ENCODE measurements at regions not wholly inside any gene's neighbourhood (a gene's known extent, or its start where the extent isn't known, plus 50 kb on each side); places are given as distances from the start of the nearest gene placed in this dataset.

DNA sequence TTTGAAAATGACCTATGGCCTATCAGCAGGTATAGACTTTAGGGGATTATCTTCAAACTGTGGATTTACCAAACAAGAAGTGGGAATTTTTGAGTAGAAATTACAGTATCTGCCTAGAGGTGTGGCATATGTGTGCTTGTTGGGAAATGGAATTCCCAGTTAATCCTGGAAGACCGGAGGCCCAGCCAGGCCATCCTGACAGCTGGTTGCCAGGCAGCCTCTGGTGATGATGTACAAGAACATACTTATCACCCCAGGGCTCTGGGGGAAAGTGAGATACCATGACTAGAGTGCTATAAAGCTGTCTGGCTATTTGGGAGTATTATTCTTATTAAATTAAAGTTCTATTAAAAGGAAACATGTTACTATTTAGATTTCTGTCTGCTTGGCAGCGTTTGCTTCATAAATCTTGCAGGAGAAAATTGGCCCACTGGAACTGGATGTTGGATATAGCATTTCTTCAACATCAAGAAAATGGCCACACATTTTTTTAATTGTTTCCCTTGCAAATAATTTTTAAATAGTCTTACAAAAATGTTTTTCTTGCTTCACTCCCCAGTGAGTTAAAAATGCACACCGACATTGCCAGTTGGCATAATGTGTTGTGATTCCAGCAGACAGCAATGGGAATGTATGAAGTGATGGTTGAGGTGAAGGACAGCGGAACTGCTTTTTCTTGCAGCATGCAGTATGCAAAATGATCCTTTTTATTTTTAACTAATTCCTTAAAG, 187.8 kb downstream of the MYLK4 start:
- DNase-seq = peak; percentile 29

DNA sequence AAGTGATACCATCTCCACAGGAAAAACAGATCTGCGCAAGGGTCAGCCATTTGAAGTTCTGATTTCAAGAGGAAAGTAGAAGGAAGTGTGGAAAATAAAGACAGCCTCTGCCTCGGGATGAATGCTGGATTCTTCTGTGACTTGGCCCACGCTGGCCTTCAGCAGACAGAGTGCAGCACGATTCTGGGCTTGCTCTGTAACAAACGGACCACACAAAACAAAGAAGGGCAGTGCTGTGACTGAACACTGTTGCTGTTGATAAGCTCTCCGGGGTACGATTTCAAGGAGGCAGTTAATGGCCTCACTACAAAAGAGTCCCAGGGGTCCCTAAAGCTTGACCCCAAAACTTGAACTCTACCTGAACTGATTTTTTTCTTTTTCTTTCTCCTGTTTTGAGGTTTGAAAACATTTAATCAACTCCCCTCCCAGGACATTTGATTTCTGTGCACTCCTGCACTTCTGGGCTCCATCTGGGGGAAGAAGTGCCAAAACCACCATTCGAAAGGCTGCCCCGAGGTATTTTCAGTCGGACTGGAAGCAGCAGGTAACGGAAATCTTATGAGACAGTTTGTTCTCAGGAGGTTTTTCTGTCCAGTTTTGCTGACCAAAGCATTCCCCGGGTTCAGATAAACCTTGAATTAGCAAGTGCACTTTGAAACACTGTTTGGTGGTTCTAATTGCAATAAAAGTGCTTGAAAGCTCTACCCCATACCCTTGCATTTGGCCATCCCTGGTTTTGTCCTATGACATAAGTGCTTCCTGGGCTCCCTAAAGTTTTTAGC, 189.6 kb downstream of the MYLK4 start:
- no peak for DNase-seq

DNA sequence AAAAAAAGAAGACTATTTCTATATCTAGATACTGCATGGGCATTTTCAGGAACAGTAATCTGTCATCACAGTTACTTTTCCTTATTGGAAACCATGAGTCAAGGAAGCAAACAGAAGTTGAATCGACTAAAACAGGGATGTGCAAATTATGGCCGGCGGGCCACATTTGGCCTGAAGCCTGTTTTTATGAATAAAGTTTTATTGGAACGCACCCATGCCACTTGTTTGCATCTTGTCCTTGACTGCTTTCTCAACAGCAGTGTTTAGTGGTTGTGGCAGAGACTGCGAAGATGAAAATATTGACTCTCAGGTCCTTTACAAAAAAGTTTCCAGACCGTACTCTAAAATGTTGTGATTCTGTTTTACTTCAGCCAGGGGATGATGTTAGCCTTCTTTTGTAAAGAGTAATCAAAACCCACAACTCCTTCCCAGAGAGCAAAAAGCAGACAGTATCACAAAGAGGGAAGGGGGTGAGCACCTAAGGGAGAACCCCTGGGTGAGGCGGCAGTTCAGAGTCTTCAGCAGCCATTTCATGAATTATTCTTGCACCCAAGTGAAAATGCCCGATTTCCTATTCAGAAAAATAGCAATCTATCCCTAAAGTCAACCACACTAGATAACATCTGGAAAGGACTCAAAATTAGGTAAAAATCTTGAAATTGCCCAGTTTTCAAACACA, 190.4 kb downstream of the MYLK4 start:
- DNase-seq = no peak

DNA sequence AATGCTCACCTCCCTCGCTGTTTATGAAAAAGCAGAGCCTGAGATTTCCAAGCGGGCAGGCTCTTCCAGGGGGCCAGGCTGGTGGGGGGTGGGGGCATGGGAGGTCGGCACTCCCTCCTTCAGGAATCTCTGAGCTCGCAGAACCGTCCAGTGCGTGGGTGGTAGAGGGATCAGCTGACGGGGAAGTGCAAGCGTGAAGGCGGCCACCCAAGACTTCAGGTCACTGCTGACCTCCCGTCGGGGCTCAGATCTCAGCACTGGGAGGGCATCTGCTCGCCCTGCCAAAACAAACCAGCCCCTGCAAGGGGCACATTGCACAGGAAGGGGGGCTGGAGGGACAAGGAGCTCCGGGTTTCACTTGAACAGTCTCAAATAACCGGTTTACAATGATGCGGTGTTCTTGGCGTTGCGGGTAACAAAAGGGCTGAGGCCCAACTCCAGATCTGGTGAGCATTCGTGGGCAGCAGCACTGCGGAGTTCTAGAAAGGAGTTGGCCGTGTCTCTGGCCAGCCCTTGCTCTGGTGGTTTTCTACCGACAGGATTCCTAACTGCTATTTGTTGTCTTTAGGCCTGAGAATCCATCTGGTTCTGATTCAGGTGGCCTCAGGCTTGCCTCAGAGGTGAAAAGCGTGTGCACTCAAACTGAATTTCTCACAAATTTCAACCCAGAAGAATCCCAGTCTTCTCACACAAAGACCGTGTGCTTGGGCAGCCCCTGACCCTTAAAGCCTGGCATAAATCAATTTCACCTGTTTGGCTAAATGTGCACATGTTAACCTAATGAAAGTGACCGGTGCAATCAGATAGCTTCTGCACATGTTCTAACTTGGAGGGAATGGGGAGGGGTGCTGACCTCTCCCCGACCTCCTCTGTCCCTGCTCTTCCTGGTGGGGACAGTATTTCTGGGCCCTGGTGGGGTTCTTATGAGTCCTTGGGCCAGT, 191.6 kb downstream of the MYLK4 start:
- no peak for DNase-seq

DNA sequence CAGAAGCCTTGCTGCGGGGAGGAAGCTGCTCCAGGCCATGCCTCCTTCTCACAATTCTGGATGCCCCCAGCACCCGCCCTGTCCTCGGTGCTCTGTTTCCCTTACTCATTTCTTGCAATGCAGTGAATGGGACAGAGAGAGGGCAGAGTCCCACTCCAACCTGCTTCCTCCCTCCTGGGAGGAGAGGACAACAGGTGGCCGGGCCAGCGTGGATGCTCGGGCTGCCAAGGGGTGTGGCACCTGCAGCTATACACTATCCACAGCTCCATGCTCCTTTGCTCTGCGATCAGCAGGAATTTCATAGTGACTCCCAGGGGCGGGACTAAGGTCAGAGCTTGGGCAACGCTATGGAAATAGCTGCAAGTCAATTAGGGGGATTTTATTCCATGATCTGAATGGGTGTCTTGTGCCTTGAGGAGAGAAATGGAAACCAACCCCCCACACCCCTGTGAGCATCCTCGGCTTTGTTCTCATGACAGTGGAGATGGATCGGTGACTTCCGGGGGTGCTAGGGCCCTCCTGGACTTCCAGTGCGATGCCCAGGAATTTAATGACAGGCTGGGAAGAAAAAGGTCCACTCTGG, 192.5 kb downstream of the MYLK4 start:
- DNase-seq = no peak

DNA sequence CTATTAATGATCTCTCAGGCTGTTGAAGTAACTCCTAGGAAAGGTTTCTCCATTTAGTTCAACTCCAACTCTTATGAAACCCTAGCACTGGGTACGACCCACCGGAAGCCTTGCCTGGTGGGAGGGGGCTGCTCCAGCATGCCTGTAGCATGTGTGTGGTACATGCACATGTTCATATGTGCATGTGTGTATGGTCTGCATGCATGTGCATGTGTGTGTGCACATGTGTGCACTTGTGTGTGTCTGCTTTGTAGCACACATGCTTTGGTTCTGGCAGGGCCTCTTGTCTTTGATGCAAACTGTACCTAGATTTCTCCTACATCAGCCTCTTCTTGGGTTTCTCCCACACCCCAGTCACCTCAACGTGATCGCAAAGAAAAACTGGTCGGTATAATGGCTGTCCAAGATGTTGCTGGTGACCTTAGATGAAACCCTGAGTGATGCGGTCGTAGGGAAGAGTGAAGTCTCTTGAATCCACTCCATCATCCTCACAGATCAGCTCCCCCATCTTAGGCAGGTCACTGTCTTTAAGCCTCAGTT, 193.5 kb downstream of the MYLK4 start:
- DNase-seq = no peak

DNA sequence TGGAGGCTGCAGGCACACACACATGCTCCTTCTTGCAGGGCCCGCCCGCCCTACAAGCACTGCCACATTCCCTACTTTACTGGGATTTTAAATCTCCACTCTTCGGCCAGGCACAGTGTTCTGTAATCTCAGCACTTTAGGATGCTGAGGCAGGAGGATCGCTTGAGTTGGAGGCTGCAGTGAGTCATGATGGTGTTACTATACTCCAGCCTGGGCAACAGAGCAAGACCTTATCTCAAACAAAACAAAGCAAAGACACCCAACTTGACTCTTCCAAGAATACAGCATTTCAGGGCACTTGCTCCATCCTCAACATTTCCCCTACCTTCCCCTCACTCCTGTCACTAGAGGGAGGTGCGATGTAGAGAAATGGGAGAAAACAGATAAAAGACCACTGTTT, 194.0 kb downstream of the MYLK4 start:
- DNase-seq = no peak

DNA sequence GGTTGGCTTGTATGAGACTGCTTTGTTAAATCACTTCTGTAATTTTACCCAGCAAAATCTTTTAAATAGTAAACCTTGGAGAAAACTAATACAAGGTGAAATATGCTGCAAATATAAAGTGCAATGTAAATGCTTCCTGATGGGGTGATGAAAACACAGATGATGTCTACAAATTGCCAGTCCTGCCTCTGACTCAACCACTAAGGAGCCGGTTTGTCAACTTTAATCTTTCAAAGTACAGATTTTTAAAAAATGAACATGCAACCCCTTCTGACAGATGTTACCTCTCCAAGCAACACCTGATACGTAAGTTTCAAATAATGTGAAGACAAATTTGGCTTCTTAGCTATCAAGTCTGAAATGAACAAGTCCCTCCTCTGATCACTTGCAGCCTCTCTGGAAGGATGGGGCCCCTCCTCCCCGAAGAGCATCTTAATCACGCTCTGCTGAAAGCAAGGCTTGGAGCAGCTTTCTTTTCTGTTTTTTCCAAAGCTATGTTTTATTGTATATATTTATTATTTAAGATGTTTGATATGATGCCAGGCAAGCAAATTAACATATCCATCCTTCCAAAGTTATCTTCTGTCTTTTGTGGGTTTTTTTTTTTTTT, 196.0 kb downstream of the MYLK4 start:
- no peak for DNase-seq

DNA sequence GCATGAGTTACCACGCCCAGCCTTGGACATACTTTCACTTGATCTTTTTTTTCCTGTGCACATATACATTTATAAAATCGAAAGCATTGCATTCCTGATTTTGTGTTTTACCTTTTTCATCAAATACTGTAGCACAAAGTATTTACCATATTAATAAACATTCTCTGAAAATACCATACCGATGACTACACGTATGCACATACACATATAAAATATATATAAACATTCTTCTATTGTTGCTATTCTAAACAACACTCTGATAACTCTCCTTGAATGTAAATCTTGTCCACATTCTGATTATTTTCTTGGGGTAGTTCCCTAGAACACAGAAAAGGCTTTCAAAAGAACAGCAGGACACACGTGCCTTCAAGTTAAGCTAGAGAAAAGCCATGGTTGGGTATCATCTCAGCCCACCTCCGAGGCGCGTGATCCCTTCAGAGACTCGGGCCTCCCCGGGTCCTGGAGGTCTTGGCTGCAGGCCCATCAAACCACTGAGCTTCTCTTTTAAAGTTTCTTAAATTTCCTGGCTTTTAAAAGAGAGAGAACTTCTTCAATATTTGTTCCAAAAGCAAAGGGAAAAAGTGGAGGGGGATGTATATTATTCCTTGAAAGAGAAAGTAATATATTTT, 198.1 kb downstream of the MYLK4 start:
- DNase-seq = no peak

DNA sequence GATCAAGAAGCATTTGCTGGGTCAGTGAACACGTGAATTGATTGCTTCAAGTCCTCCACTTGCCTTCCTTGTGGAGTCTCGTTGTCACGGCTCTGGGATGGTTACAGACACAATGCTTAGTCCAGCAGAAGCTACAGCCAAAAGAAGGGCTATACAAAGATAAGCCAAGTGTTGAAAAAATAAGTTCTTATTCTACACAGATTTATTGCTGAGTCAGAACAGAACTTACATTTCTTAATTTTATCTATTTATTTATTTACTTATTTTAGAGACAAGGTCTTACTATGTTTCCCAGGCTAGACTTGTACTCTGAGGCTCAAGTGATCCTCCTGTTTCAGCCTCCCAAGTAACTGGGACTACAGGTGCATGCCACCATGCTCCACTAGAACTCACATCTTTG, 199.0 kb downstream of the MYLK4 start:
- DNase-seq = no peak

DNA sequence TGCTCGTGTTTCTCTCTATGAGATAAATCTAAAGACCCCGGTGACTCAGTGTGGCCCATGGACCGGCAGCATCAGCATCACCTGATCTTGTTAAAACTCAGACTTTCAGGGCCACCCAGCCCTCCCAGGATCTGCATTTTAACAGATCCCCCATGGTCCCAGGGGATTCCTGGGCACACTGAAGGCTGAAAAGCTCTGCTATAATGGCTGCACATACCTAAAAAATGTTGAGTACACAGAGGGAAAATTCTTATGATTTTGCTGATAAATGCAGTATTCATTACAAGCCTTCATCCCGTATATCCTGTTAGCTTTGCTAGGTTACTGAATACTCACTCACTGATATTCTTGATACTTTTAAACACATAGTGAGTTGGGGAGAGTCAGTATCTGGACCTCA, 200.5 kb downstream of the MYLK4 start:
- no peak for DNase-seq

DNA sequence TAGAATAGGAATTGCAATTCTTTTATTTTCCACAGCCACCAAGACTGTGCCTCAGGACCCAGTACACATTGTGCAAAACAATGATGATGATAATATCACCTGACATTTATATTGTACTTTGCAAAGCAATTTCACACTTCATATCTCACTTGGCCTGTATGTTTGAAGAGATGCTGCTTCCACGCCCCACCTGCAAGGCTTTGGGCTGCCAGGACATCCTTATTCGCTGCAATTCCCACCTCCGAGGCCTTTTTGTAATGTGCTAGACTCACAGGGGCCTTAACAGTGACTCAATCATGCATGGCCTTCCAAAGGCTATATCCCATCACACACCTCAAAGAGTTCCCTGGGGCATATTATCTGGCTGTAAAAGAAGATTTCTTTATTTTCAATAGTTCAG, 200.9 kb downstream of the MYLK4 start:
- DNase-seq = no peak

DNA sequence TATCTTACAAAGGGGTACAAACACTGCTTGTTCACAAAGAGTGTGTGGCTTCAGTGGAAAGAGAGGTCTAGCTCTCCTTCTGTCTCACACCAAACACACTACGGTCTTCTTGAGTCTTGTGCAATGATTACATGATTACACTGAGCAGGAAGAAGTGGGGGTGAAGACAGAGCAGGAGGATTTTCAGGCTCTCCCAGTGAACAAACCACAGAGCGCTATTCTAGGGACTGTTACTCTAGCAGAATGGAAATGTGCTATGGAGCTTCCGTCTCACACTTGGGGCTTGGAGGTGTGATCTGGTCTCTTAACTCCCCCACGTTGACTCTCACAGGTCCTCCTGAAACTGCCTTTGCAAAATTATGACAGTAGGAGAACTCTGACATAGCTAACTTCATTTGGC, 203.4 kb downstream of the MYLK4 start:
- no peak for DNase-seq

DNA sequence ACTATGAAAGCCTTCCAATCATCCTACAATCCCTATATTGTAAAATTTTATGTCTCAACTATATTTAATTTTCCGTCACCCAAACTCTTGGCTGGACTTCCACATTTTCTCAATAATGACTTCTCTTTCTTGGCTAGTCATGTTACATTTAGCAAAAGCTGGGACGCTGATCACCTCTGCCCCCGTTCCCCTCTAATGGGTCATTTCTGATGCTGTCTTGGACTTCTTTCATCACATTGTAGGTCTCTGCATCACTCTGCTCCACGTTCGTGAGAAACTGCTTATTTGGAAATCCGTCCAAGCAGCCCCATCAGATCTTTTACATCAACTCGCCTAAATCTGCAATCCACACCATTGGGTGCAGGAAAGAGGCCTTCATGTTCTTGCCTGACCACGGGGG, 203.8 kb downstream of the MYLK4 start:
- DNase-seq = no peak

DNA sequence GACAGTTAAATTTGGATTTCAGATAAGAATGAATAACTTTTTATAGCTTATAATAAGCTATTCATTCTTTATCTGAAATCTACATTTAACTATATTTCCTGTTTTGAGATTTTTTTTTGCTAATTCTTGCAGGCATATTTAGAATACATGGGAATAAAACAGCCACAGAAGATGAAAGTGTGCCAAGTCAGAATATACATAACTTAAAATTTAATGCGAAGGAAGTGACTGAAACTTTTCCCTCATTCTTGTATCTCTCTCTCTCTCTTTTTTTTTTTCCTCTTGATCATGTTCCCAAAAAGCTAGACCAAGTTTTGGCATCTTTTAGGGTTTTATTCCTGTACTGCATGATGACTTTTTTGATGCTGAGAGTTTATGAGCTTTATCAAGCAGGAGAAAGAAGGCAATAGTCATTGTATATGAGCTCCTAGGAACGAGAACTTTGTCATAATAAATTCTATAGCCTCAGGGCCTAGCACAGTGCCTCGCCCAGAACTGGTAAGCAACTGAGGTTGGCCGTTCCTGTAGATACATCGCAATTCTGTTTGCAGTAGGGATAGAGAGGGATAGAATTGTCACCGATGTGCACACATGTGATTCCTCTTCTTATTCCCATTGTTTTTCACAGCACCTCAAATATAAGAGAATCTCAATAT, 205.2 kb downstream of the MYLK4 start:
- no peak for DNase-seq

DNA sequence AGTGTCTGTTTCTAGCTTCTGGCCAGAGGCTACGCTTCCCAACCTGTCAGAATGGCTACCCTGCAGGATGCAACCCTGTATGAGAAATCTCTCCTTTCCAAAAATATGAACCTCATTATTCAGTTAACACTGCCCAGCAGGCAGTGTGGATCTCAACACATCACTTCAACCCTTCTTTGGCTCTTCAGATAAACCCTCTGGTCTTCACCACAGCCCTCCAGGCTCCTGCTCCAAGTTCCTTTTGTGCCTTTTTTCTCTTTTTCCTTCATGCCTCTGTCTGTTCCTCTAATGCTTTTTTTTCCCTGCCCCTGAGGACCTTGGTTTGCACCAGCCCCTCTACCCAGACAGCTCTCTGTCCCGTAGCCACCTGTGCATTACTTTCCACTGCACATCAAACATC, 207.4 kb downstream of the MYLK4 start:
- DNase-seq = no peak

DNA sequence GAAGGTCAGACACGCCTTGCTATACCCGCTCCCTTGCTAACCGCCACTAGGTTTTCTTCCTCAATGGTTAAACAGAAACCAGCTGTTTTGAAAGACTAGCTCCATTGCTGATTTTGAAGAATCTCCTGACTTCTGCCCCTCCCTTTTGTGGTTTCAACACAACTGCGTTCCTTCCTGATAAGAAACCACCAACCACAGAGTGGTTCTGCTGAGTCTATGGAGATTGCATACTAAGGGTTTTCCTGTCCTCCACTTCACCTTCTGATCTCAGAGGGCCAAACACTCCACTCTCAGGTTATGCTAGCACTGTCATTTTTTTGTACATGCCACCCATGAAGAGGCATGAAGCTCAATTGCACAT, 207.9 kb downstream of the MYLK4 start:
- DNase-seq = no peak

DNA sequence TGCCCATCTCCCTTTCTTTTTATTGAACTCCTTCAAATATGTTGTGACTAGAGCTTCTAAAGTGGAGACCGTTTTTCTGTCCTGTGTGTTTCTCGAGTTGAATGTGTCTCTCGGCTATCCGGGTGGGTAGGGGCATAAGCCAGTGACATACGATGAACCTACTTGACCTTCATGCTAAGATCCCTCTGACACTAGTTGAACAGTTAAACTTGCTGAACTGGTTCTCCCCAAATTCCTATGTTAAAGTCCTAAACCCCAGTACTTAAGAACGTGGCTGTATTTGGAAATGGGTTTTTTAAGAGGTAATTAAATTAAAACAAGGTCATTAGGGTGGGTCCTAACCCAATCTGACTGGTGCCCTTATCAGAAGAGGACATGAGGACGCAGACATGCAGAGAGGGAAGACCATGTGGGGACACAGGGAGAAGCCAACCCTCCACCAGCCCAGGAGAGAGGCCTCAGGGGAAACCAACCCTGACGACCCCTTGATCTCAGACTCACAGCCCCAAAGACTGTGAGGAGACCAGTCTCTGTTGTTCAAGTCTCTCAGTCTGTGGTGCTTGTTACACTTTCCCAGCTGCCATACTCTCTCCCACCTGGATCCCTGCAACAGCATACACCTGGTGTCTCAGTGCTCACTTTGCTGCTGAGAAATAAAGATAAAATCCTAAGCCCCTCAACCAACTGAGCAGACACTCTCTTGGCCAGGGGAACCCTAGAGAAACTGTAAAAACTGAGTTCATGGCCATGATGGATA, 208.4 kb downstream of the MYLK4 start:
- DNase-seq = no peak

DNA sequence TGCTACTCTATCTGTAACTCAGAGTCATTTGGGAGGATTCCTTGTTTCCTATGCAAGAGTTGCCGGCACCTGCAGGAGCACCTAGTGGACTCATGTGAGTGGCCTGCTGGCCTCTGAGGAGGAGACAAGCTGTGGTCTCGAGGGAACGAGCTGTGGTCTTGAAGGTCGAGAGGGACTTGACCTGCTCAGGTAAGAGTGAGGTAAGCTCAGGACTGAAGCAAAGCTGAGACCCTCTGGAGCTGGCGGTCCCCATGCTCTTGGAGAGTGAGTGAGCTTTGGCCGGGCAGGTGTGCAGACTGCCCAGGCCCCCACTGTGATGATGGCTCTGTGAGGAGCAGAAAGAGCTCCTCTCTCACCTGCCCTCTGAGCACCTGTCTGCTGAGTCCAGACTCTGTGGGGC, 214.3 kb downstream of the MYLK4 start:
- no peak for DNase-seq

Data from skin of body (tissue), 1 donor.